ENCODE measurements at regions not wholly inside any gene's neighbourhood (a gene's known extent, or its start where the extent isn't known, plus 50 kb on each side); places are given as distances from the start of the nearest gene placed in this dataset.

DNA sequence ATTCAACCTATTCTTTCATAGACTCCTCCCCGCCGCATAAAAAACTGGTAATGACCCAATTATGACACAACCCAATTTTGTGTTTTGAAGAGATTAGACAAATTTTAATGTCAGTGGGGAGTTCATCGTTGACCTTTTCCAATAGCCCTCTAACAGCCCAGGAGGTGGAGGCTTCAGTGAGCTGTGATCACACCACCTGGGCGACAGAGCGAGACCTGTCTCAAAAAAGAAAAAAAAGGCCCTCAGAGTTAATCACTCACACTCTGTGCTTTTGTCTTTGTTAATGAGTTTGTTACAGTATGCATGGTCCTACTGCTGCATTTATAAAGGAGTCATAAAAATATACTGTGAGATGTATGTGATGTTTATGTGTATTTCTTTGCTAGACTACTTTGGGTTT lies 510.6 kb downstream of the CPS1 start:
- no peak for DNase-seq (ENCODE audit: low read depth)

DNA sequence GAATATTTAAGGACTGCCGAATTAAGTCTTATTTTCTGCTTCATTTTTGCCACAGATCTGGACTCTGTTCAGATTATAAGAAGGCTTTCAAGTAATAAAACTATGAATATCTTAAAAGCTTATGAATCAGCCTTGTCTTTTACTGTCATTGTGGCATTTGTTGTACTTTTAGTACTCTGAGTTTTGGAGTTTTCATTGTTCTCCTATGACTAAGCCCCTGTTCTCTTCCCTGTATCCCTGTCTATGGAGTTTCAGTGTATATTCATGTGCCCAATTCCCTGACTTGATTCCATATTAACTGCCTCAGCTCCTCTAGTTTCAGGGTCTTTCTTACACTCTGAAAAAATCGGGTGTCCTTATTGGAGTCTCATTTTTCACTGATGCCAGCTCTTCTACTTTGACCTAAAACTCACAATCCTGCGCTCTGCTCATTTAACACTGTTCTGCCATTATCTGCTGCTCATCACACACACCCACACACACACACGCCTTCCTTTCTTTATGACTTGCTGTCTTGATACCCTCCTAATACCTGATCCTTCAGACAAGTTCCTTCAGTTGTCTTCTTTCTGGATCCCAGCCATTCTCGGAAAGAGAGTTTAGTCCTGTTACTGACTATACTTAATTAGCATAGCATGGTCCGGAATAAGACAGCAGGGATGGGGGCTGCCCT lies 511.8 kb downstream of the CPS1 start:
- no peak for DNase-seq (ENCODE audit: low read depth)

DNA sequence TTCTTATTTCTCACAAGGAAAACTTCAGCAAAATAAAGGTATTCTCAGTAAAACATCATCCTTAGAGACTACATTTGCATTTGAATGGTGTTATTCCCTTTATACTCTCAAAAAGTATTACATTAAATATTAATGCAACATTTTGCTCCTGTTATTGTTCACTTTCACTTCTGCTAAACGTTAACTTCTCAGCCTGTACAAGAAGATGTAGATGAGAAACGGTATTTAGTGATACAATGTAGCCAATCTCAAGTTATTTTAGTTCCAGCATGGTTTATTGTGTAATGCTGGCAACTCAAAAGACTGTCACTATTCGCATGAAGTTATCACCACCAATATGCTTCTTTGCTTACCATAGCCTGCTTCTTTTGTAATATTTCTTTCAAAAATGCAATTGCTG lies 514.1 kb downstream of the CPS1 start:
- DNase-seq (ENCODE audit: low read depth): no peak

DNA sequence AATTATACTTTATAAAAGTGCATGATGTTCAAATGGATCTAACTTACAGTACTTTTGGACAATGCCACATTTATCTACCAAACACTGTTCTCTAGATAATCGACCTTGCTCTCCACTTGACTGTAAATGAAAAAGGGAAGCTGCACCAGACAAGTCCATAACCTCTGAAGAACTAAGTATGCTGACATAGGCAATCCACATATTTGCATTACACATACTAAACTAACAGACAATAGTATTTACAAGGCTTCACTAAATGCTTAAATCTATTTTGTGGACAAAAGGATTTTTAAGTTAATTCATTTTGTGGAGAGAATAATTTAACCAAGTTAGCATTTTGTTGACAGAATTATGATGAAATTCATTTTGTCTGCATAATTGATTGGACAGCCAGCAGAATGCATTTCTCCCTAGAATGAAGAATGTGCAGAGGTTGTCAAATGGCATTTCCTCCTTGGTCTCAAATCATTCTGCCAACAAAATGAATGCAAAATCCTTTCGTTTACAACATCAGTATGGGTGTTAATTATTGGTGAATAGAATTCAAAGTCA lies 520.9 kb downstream of the CPS1 start:
- no peak for DNase-seq (ENCODE audit: low read depth)

DNA sequence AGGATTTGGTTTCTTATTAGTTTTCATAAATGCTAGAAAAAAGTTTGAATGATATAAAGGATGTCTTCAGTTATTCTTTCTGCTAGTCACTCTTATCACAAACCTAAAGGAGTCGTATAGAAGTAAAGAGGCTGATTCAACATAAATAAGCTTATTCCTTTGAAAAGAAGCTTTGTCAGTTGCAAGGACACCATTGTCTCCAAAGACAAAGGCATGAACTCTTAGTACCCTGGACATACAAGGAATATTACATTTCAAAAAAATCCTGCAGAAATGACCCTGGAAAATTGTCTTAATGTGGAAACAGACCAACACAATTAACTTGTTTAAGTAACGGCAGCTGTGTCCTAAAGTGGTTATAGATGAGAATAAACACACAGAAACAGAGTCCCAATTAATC lies 528.0 kb downstream of the CPS1 start:
- DNase-seq (ENCODE audit: low read depth): no peak

DNA sequence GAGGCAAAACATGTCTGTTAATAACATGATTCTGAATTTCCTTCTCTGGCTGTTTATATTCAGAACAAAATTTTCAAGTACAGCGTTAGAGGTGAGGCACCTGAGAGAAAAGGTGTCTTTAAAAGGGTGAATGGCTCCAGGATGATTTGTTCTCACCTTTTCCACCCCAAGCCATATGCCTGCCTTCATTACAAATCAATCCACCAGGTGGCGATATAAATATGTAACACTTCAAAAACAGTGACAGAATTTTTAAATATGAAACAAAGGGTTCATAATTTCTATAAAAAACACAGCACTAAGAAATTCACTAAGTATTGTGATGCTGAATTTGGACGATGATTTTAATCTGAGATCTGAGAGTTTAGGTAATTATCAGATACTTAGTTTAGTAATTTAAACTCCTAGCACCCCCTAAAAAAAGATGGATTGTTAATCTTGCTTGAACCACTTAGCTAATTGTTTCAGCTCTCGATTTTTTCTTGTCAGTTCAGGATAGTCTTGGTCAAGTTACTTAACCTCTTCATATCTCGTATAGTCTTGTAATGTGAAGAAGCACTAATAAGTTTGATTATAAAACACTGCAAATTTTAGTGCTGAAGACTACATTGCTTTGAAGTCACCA lies 528.8 kb downstream of the CPS1 start:
- no peak for DNase-seq (ENCODE audit: low read depth)

DNA sequence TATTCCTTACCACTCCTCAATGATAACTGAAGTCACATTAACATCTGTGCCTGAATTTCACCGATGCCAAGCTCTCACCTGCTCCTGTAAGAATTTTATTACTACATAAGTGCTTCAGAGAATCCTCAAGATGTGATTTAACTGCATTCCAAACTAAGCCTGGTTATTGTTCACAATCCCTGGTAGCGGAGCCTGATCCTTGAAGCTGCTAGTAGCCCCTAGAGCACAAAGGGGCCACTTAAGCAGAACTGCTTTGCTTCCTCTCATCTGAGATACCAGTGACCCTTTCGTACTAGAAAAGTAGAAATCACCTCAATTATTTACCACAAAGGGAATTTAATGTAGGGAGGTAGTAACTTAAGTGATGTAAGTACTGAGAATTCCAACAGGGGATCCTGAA lies 529.6 kb downstream of the CPS1 start:
- DNase-seq (ENCODE audit: low read depth): no peak

DNA sequence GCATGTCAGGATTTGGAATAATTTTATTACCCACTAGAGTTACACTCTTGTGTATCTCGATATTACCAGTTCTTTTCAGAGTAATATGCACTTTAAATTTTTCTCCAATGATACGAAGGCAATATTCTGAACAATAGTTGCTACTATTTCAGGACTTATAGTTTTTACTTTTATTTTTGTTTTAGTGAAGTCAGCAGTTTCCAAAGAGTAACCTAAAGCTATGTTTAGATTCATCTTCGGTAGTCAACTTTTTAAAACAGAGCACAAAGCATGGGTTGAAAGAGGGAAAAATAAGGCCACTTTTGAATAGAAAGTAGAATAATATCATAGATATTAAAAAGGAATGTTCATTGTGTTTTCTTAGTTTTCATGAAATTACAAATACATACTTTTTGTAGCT lies 532.7 kb downstream of the CPS1 start:
- DNase-seq (ENCODE audit: low read depth): no peak

DNA sequence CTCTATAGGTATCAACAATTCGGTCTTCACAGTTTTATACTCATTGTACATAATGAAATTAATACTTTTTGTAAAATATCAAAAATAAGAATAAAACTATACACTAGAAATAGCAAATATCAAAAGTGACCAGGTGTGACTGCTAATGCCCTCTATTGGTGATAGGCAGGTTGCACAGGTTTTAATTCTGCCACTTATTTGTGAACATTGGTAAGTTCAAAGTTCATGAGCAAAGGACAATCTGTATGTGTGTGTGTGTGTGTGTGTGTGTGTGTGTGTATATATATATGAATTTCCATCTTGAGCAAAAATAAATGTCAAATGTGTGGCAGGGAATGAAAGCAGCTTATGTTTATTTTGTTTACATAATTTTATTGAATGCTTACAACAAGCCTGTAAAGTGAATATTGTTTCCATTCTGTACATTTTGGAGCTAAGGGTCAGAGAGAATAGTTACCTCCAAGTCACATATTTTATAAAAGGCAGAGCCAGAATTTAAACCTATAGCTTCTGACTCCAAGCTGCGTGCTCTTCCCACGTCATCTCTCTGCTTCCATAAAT lies 537.4 kb downstream of the CPS1 start:
- no peak for DNase-seq (ENCODE audit: low read depth)

DNA sequence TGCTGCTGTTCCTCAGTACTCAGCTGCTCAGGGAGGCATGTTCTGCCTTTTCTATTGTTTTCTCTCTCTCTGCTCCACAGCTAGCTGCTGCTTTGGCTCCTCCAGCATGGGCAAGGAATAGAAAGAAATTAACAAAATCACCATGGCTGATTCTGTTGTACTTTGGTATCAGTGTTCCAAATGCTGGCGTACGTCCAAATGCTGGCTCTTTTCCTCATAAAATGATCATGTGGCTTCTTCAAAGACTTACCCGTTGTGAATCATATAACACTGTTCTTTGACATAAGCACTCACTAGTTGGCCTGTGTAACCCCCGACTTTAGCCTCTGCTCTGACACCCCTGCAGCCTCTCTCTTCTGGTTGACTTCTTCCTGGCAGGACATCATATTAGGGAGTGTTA lies 547.6 kb downstream of the CPS1 start:
- no peak for DNase-seq (ENCODE audit: low read depth)

DNA sequence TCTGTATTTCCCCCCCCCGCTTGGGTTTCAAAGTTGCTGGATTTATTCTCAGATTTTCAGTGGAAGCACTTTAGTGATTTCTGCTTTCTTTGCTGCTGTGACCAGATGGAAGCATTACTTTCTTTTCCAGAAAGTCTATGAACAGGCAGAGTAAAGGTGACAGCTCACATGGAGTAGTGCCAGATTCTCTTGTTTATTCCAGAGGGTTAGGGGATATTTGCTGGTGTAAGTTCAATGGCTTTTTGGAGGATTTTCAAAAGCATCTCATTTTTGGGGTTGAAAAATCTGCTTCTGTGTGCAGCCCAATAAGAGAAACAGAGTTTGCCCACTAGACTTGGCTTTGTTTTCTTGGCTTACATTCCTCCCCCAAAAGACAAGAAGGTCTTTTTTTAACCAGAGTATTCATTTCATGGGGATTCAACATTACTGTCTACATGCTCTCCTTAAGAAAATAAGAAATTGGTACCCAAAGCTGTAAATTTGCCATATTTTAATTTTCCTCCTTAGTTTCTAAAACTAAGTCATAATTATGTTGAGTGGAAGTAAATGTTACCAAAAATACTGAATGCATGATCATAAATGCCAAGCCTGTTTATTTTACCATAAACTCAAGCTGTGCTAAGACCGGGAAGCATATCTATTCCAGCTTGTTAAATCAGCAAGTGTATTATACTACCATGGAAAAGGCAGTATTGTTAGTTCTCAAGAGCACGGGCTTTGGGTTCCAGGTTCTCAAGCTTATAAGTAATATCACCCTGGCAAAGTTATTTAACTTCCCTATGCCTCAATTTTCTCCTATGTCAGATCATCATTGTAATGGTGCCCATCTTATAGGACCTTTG lies 557.2 kb downstream of the CPS1 start:
- DNase-seq (ENCODE audit: low read depth): no peak

DNA sequence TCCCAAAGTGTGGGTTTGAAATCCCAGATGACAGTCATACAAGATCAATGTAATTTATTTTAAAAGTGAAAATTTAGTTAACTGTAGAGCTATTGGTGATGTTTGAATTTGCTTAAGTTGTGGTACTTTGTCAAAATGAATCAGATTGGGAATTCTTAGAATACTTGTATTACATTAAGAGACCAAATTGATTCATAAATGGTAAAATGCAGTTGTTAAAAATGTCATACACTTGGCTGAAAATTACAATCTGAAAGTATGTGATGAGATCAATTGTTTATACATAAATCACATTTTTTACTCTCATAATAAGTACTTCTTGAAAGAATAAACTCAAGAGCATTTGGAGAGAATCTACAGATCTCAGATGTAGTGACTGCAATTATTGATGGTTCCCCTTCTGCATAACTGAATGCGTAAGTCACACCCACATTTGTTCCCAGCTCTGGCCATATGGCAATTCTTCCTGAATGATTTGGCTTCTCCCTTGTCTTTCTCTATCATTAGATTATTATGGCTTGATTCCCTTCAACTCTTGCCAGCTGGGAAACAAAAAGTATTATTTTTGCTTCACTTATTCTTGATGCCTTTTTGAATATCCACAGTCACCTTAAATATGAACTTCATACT lies 558.5 kb downstream of the CPS1 start:
- DNase-seq (ENCODE audit: low read depth): no peak

DNA sequence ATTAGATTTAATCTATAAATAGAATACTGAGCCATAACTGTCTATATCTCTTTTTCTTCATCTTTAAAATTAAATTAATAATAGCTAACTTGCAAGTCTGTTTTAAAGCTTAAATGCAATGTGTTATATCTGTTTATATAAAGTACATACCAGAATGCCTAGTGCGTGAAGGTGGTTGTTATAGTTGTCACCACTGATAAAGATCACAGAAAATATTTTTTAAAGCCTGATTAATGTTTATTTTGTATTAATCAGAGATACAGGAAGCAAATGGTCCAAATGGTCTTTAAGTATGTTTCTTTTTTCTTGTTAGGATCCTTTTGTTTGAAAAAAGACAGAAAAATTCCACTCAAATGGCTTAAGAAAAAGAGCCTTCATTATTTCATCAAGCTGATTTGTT lies 560.6 kb downstream of the CPS1 start:
- DNase-seq (ENCODE audit: low read depth): no peak

DNA sequence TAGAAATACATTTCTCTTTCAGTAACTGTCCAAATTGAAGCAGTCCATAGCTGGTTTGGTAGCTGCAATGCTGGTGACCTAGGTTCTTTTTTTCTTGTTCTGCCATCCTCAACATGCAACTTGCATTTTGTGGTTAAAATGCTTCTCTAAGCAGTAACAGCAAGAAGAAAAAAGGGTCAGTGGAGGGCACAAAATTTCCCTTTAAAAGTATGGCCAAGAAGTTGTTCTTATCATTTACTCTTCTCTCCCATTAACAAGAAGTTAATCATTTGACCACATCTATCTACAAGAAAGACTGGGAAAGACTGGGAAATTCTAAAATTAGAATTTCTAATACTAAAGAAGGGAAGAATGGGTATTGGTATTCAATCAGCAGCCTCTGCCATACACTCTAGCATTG lies 569.9 kb downstream of the CPS1 start:
- no peak for DNase-seq (ENCODE audit: low read depth)

DNA sequence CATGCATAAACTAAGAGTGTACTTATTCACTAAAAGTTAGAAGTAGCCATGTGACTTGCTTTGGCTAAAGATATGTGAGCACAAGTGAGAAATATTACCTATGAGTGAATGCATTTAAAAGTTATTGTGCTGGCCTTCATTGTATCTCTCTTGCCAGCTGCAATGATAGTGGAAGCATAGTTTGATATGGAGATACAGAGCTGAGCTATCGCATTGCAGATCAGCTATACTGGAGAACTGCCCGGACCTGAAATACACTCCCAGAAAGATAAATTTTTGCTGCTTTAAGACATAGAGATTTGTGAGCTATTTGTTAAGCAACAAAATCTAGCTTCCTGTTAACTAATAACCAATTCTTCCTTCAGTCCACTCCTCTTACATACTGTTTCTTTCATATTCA lies 571.1 kb downstream of the CPS1 start:
- DNase-seq (ENCODE audit: low read depth): no peak

DNA sequence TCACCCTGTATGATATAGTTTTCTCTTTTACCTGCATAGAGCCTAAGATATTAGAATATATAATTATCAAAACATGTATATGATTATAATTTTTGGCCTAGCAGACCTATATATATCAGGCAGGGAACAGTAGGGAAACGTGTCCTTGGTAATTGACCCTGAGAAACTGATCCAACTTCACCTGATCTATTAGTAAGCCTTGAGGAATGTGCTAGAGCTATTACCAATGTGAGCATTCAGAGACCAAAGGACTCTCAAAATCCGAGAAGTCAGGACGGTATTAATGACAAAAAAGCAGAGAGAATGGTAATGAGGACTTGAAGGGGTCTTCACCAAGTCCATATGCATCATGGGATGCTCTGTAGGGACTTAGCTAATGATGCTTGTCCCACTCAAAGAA lies 571.9 kb downstream of the CPS1 start:
- no peak for DNase-seq (ENCODE audit: low read depth)

DNA sequence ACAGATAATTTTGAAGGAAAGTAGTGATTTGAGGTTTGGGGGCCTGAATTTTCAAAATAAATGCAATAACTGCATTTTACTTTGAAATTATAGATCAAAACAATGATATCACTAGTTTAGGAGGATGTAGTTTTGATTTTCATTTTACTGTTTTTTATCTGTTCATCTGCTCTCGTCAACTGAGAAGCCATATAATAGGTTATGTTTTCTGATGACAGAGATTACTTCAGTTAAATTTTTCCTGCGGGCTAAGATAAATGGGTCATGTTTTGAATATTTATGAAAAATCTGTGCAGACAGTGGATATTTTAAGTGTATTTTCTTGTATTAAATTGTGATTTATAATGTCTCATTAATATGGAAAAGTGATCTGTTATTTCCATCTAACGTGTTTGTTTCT lies 573.4 kb downstream of the CPS1 start:
- no peak for DNase-seq (ENCODE audit: low read depth)

DNA sequence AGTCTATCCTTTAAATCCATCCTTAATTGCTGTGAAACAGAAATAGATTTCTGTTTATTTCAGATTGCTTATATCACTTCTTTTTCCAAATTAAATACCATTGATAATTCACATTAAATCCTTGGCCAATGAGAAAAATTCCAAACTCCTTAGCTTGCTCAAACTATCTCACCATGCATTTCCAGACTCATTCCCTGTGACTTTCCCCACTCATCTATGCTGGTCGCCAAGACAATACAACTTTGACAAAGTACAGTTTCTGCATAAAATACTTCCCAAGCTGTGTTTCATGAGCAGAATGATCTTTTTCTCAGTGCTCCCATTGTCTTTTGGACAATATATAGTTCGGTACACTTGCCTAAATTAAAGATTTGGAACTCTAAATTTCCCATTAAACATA lies 575.6 kb downstream of the CPS1 start:
- no peak for DNase-seq (ENCODE audit: low read depth)

DNA sequence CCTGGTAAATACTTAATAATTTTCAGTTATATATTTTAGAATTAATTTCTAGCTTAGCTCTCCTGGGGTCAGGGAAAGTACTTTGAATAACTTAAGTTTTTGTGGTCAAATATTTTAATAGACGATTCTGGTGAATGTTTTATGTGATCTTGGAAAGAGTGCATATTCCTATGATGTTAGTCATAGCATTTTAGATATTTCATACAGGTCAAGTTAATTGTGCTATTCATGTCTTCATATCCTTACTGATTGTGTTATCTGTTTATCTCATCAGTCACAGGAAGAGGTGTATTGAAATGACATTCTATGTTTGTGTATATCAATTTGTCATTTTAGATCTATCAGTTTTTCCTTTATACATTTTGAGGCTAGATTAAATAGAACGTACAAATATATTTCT lies 576.2 kb downstream of the CPS1 start:
- DNase-seq (ENCODE audit: low read depth): no peak

DNA sequence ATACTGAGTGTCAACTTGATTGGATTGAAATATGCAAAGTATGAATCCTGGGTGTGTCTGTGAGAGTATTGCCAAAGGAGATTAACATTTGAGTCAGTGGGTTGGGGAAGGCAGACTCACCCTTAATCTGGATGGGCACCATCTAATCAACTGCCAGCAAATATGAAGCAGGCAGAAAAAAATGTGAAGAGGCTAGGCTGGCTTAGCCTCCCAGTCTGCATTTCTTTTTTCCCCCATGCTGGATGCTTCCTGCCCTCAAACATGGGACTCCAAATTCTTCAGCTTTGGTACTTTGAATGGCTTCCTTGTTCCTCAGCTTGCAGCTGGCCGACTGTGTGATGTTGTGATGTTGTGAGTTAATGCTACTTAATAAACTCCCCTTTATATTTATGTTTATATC lies 577.4 kb downstream of the CPS1 start:
- no peak for DNase-seq (ENCODE audit: low read depth)

DNA sequence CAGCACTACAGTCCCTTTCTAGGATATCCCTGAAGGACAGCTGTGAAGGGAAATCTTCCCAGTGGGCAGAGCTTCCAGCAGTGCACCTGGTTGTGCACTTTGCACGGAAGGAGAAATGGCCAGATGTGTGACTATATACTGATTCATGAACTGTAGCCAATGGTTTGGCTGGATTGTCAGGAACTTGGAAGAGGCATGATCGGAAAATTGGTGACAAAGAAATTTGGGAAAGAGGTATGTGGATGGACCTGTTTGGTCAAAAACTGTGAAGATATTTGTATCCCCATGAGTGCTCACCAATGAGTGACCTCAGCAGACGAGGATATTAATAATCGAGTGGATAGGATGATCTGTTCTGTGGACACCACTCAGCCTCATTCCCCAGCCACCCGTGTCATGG lies 582.2 kb downstream of the CPS1 start:
- no peak for DNase-seq (ENCODE audit: low read depth)

DNA sequence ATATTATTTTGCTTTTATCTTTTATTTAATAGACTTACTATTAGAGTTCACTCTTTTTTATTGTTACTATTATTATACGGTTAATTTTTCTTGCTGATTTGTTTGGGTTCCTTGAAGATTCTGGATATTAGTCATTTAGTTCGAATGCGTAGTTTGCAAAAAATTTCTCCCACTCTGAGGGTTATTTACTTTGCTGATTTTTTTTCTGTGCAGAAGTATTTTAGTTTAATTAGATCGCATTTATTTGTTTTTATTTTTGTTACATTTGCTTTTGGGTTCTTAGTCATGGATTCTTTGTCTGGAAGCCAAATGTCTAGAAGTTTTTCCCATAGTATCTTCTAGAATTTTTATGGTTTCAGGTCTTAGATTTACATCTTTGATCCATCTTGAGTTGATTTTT lies 585.2 kb downstream of the CPS1 start:
- no peak for DNase-seq (ENCODE audit: low read depth)
